ENCODE measurements at regions not wholly inside any gene's neighbourhood (a gene's known extent, or its start where the extent isn't known, plus 50 kb on each side); places are given as distances from the start of the nearest gene placed in this dataset.

- Histone ChIP-seq H3K36me3 (replicated peaks) (no peaks in the 10 kb centered on the region), H3K4me1 (no peaks in the 10 kb centered on the region), H3K27me3 (ENCODE audit: low read depth) (no peaks in the 10 kb centered on the region), H3K4me3 (no peak overlapping the region), H3K9me3 (no peaks in the 10 kb centered on the region)
- in situ Hi-C loops (cut with MboI; ENCODE audit: low sequenced_read_pairs), result no loop called here
- DNase-seq (ENCODE audit: low spot score in 2 of 2), result no peak
These were observed 669.9 kb downstream of the BRD1 start for GRCh38 chr22:49157529-49158339.

DNA sequence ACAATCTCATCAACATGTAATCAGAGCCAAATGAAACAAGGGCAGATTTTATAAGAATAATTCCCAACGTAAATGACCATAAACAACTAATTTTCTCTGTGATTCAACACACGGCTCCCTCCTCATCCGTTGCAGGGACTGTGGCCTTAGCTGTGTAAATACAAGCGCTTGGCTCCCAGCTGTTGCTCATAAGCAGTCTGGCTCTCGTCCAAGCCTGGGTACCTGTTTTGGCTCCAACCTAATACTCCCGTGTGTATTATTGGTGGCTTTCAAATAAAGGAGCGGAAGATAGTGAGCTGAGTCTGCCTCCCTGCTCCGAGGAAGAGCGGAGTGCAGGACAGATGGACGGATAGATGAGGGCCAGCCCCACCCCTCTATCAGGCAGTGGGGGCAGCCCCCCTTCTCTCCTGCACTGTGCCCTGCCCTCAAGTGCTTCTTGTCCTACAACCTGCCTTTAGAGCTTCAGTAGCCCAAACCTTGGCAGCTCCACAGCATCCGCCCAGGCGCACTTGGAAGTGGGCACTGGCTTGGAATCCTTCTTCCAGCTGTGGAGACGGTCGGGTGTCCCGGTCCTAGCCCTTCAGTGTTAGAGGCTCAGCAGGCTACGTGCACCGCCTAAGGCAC is 670.9 kb downstream of the BRD1 start:
- Histone ChIP-seq H3K36me3 (replicated peaks) (no peaks in the 10 kb centered on the region), H3K27me3 (ENCODE audit: low read depth) (no peaks in the 10 kb centered on the region), H3K9me3 (no peaks in the 10 kb centered on the region), H3K4me3 (no peak overlapping the region), H3K4me1 (no peaks in the 10 kb centered on the region)
- no peak for DNase-seq (ENCODE audit: low spot score in 2 of 2)
- in situ Hi-C loops (cut with MboI; ENCODE audit: low sequenced_read_pairs), result no loop called here

DNA sequence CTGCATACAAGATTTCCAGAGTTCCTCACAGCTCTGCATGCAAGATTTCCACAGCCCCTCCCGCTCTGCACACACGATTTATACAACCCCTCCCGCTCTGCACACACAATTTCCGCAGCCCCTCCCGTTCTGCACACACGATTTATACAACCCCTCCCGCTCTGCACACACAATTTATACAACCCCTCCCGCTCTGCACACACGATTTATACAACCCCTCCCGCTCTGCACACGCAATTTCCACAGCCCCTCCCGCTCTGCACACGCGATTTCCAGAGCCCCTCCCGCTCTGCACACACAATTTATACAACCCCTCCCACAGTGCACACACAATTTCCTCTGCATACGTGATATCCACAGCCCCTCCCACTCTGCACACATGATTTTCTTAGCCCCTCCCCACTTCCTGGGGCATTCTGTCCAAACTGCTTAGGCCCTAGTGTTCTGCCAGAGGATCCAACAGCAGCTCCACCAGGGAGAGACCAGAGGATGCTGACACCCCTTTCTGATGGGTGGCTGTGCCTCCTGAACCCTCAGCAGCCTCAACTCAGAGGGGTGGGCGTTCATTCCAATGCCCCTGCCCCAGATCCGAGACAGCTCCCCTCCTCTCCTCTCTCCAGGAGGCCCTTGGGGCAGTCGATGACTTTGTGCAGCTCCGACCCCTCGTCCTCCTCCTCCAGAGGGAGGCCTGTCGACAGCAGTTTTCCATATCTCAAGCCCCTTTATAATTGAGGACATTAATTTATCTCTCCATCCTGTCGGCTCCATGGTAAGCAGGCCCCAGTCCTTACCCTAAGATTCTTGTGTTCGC is 671.7 kb downstream of the BRD1 start:
- no peak for DNase-seq (ENCODE audit: low spot score in 2 of 2)
- H3K9me3 ChIP-seq, result no peaks in the 10 kb centered on the region
- no peaks in the 10 kb centered on the region for H3K4me1 ChIP-seq
- in situ Hi-C loops (cut with MboI; ENCODE audit: low sequenced_read_pairs), result no loop called here
- H3K4me3 ChIP-seq, result no peak overlapping the region
- H3K36me3 ChIP-seq (replicated peaks), result no peaks in the 10 kb centered on the region
- H3K27me3 ChIP-seq (ENCODE audit: low read depth), result no peaks in the 10 kb centered on the region

DNA sequence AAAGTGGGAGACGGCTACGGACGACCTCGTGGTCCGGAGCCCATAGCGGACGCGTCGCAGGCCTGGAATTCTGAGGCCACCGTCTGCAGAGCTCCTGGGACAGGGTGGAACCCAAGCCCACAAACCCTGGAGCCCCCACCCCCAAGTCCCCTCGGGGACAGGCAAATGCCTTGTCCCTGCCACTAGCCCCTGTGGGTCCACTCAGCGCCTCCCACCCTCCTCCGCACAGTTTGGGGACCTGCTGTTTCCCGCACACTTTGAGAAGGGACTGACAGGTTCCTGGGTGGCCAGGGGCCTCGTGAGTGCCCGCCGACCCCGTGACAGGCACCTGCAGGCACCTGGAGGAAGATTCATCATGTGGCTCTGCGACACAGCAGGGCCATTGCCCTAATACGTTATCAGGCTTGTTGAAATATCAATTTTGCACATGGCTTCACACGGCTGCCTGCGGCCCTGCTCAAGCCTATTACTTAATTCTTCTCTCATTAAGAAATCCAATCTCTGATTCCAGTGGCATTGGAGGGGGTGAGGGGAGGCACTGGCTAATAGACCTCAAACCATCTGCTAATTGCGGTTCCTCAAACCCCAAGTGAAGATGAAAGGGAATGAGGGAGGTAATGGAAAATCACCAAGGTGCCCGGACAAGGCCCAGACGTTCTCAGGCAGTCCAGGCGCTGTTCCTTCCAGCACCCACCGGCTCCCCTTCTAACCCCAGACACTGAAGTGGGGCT is 672.5 kb downstream of the BRD1 start:
- Histone ChIP-seq H3K27me3 (ENCODE audit: low read depth) (no peaks in the 10 kb centered on the region), H3K9me3 (no peaks in the 10 kb centered on the region), H3K4me3 (no peak overlapping the region), H3K36me3 (replicated peaks) (no peaks in the 10 kb centered on the region), H3K4me1 (no peaks in the 10 kb centered on the region)
- no peak for DNase-seq (ENCODE audit: low spot score in 2 of 2)
- in situ Hi-C loops (cut with MboI; ENCODE audit: low sequenced_read_pairs), result no loop called here

DNA sequence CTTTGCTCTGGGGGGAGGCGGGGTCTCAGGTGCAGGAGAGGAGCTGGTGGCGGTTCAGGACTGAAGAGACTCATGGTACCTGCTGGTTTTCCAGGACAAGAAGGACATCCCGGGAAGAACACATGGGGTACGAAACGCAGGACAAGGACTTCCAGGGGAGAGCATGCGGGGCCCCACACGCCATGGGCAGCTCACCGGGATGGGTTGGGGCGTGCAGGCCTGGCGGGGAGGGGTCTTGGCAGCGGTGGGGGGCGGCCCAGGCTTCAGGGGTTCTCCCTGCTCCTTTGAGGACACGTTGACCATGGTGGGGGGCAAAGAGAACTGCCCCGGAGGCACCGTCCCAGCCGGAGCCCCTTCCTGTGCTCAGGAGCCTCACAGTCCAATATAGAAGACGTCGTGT is 673.2 kb downstream of the BRD1 start:
- H3K4me1 ChIP-seq, result no peaks in the 10 kb centered on the region
- H3K9me3 ChIP-seq, result no peaks in the 10 kb centered on the region
- no peak for DNase-seq (ENCODE audit: low spot score in 2 of 2)
- no peaks in the 10 kb centered on the region for H3K27me3 ChIP-seq (ENCODE audit: low read depth)
- H3K4me3 ChIP-seq, result no peak overlapping the region
- no peaks in the 10 kb centered on the region for H3K36me3 ChIP-seq (replicated peaks)
- in situ Hi-C loops (cut with MboI; ENCODE audit: low sequenced_read_pairs), result no loop called here

GRCh38 chr22:49153921-49154320 is 673.8 kb downstream of the BRD1 start:
- in situ Hi-C loops (cut with MboI; ENCODE audit: low sequenced_read_pairs), result no loop called here
- H3K27me3 ChIP-seq (ENCODE audit: low read depth), result no peaks in the 10 kb centered on the region
- no peak for DNase-seq (ENCODE audit: low spot score in 2 of 2)
- no peaks in the 10 kb centered on the region for H3K9me3 ChIP-seq
- H3K4me1 ChIP-seq, result no peaks in the 10 kb centered on the region
- no peak overlapping the region for H3K4me3 ChIP-seq
- no peaks in the 10 kb centered on the region for H3K36me3 ChIP-seq (replicated peaks)

GRCh38 chr22:49152939-49153770 is 674.5 kb downstream of the BRD1 start:
- H3K4me1 ChIP-seq, result no peaks in the 10 kb centered on the region
- H3K4me3 ChIP-seq, result no peak overlapping the region
- H3K9me3 ChIP-seq, result no peaks in the 10 kb centered on the region
- no peaks in the 10 kb centered on the region for H3K36me3 ChIP-seq (replicated peaks)
- DNase-seq (ENCODE audit: low spot score in 2 of 2), result no peak
- in situ Hi-C loops (cut with MboI; ENCODE audit: low sequenced_read_pairs), result no loop called here
- no peaks in the 10 kb centered on the region for H3K27me3 ChIP-seq (ENCODE audit: low read depth)

DNA sequence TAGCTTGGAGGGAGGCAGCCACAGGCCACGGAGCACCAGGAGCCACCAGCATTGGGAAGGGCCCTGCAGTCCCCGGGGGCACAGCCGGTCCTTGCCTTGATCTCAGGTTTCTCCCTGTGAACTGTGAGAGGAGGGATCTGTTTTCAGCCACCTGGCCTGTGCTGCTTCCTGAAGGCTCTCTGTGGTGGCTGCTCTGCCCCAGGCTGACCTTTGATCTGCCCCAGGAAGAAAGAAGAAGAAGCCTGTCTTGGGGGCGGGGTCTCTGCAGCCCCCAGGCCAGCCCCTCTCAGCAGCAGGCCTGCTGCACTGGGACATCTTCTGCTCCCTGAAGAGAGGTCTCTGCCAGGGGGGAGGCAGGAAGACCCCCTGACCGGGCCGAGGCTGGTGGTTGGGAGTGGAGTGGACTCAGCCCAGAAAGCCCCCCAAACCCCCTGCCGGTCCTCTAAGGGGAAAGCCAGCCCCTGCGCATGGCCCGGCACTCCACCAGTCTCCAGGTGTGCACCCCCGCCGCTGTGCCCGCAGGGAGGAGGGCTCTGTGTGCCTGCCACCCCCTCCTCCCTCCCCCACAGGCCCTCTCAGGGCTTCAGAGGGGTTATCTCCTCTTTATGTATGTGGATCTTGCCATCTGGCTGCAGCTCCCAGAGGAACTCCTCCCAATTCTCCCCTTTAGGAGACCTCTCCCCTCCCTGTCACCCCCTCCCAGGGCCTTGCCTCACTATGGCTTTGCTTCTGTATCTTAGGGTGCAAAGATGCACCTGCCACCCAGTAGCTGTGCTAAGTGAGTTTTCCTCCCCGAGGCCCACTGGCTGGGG is 675.3 kb downstream of the BRD1 start:
- no peaks in the 10 kb centered on the region for H3K27me3 ChIP-seq (ENCODE audit: low read depth)
- no peak overlapping the region for H3K4me3 ChIP-seq
- no peaks in the 10 kb centered on the region for H3K4me1 ChIP-seq
- DNase-seq (ENCODE audit: low spot score in 2 of 2), result no peak
- no peaks in the 10 kb centered on the region for H3K9me3 ChIP-seq
- in situ Hi-C loops (cut with MboI; ENCODE audit: low sequenced_read_pairs), result no loop called here
- H3K36me3 ChIP-seq (replicated peaks), result no peaks in the 10 kb centered on the region

DNA sequence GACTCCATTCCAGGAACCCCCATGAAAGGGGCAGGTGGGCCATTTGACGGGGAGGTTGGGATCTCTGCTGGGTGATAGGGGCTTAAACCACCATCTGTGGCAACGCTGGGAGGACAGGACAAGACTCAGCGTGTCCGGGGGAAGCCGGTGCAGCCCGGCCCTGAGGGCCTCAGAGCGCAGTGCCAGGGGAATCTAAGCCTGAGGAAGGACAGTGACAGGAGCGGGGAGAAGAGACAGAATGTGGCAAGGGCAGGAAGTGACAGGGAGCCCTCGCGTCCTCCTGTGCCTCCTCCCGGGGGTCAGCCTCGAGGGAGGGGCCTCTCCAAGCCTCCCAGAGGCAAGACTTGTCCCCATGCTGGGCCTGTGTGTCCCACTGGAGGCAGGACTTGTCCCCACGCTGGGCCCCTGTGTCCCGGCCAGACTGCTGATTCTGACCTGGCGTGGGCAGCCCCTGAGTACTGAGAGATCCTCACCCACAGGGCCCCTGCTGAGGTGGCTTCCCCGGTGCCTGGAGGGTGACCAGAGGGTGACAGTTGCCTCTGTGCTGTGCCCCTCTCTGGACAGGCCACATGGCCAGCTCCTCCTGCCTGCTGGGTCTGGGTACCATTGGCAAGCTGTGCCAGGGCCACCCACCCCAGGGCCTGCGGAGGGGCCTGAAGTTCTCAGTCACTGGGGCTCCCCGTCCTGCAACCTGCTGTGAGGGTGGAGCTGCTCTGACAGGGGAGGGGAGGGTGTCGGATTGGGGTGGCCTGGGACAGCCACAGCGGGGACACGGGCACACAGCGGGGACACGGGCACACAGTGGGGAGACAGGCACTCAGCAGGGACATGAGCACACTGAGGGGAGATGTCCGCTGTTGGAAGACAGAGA is 676.2 kb downstream of the BRD1 start:
- Histone ChIP-seq H3K36me3 (replicated peaks) (no peaks in the 10 kb centered on the region), H3K27me3 (ENCODE audit: low read depth) (no peaks in the 10 kb centered on the region), H3K4me1 (no peaks in the 10 kb centered on the region), H3K4me3 (no peak overlapping the region), H3K9me3 (no peaks in the 10 kb centered on the region)
- in situ Hi-C loops (cut with MboI; ENCODE audit: low sequenced_read_pairs), result no loop called here
- DNase-seq (ENCODE audit: low spot score in 2 of 2), result no peak

DNA sequence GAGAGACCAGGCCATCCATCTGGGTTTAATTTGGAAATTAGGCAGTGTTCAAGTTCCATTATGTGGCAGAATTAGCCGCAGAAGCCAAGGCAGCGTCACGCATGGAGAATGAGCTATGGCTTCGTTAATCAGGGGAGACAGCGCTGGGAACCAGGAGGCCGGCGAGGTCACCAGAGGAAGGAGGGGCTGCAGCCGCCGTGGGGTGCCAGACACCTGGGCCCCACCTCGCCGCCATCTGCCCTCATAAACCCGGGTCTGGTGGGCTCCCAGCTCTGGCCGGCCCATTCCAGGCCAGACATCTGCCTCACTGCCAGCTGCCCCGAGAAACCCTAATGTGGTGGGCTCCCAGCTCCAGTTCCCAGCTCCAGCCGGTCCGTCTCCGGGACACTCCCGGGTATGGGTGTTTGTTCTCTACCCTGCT is 676.9 kb downstream of the BRD1 start:
- DNase-seq (ENCODE audit: low spot score in 2 of 2), result no peak
- Histone ChIP-seq H3K9me3 (no peaks in the 10 kb centered on the region), H3K4me3 (no peak overlapping the region), H3K36me3 (replicated peaks) (no peaks in the 10 kb centered on the region), H3K4me1 (no peaks in the 10 kb centered on the region), H3K27me3 (ENCODE audit: low read depth) (no peaks in the 10 kb centered on the region)
- in situ Hi-C loops (cut with MboI; ENCODE audit: low sequenced_read_pairs), result no loop called here

- Histone ChIP-seq H3K36me3 (replicated peaks) (no peaks in the 10 kb centered on the region), H3K4me1 (no peaks in the 10 kb centered on the region), H3K27me3 (ENCODE audit: low read depth) (no peaks in the 10 kb centered on the region), H3K9me3 (no peaks in the 10 kb centered on the region), H3K4me3 (no peak overlapping the region)
- DNase-seq (ENCODE audit: low spot score in 2 of 2), result no peak
- in situ Hi-C loops (cut with MboI; ENCODE audit: low sequenced_read_pairs), result no loop called here
These were observed 677.7 kb downstream of the BRD1 start for GRCh38 chr22:49149721-49150608.
